GM19351 (cell line): ENCODE measurements at regions not wholly inside any gene's neighbourhood (a gene's known extent, or its start where the extent isn't known, plus 50 kb on each side); places are given as distances from the start of the nearest gene placed in this dataset.
"Not testable (repeated sequence)": the region's sequence is repeated elsewhere in the genome, so short reads cannot be mapped to it uniquely, and the experiment has no call there.

Experiments used
- ATAC-seq: cut with Tn5 transposase; IDR thresholded peaks from one replicate; pipeline ENCODE4 v1.9.1; 2021; ENCODE audit warnings: mild to moderate bottlenecking, moderate library complexity; ENCODE audit not compliant: unreplicated experiment

- no peak for ATAC-seq
Observed at GRCh38 chr13:24617256-24618010, 62.8 kb upstream of the ATP12A start.

GRCh38 chr13:24618011-24618955 is 61.9 kb upstream of the ATP12A start:
- peak; percentile 89 for ATAC-seq

GRCh38 chr13:24619282-24619681 is 60.9 kb upstream of the ATP12A start:
- ATAC-seq = no peak

- ATAC-seq = not testable (repeated sequence)
Observed at GRCh38 chr13:24622481-24623148, 57.6 kb upstream of the ATP12A start.

GRCh38 chr13:24623149-24623665 is 57.0 kb upstream of the ATP12A start:
- ATAC-seq = no peak

GRCh38 chr13:24624363-24624762 is 55.8 kb upstream of the ATP12A start:
- ATAC-seq = no peak

GRCh38 chr13:24624801-24625231 is 55.4 kb upstream of the ATP12A start:
- no peak for ATAC-seq

GRCh38 chr13:24625331-24625731 is 54.9 kb upstream of the ATP12A start:
- ATAC-seq = peak; percentile 44

GRCh38 chr13:24625870-24626849 is 54.0 kb upstream of the ATP12A start:
- ATAC-seq = peak; percentile 82

GRCh38 chr13:24627090-24627714 is 53.0 kb upstream of the ATP12A start:
- no peak for ATAC-seq

GRCh38 chr13:24627946-24628345 is 52.3 kb upstream of the ATP12A start:
- no peak for ATAC-seq

GRCh38 chr13:24629320-24629719 is 50.9 kb upstream of the ATP12A start:
- ATAC-seq = no peak

- ATAC-seq = no peak
Observed at GRCh38 chr13:24630121-24630520, 50.1 kb upstream of the ATP12A start.
